H54 (cell line): ENCODE measurements at regions not wholly inside any gene's neighbourhood (a gene's known extent, or its start where the extent isn't known, plus 50 kb on each side); places are given as distances from the start of the nearest gene placed in this dataset.

Experiments used
- DNase-seq: peaks from one replicate; pipeline ENCODE4 v3.0.0; 2011; ENCODE audit warnings: low spot score, mixed read lengths; ENCODE audit not compliant: insufficient read length
- FAIRE-seq: peaks from 3 replicates; lab custom pipeline; 2011; peaks lifted over from hg19 to GRCh38; lab: Jason Lieb, UNC
- POLR2A ChIP-seq: IDR thresholded peaks from 2 replicates; pipeline ENCODE4 v1.6.1; 2011; ENCODE audit warnings: low read depth, mild to moderate bottlenecking, low read length

DNA sequence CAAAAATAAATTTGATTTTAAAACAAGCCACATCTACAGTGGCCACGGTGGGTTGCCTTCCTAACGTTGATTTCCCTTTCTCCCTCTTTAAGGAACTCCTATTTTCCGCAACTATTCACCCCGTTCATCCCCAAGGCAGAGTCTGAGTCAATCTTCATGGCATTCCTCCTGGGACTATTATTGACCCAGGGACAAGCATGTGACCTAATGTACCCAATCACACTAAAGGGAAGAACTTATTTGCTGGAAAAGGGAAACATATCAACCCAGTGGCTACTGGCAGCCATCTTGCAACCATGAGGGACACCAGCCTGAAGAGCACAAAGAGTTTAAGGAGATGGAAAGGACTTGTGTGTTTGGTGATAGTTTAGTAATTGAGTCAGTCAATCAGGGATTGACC lies 55.4 kb upstream of the ARHGEF3 start:
- no peak for DNase-seq
- no peak for TF ChIP-seq POLR2A
- FAIRE-seq: no peak

DNA sequence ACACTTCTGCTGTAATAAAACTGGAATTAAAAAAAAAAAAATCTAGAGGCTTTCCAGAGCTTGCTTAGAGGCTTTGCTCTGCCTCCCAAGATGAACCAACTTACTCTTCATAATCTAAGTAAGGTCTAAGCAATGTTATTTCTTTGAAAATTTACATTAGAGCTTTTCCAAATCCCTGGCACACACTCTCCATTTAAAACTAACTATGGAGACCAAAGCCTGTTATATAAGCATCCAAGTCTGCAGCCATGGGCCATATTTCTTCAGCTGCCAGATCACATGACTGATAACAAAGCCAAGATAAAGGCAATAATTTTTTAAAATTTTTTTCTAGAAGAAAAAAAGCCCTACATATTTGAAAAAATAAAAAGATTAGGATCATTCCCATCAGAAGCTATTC lies 55.0 kb upstream of the ARHGEF3 start:
- DNase-seq (no peak), FAIRE-seq (no peak)
- TF ChIP-seq POLR2A: no peak

DNA sequence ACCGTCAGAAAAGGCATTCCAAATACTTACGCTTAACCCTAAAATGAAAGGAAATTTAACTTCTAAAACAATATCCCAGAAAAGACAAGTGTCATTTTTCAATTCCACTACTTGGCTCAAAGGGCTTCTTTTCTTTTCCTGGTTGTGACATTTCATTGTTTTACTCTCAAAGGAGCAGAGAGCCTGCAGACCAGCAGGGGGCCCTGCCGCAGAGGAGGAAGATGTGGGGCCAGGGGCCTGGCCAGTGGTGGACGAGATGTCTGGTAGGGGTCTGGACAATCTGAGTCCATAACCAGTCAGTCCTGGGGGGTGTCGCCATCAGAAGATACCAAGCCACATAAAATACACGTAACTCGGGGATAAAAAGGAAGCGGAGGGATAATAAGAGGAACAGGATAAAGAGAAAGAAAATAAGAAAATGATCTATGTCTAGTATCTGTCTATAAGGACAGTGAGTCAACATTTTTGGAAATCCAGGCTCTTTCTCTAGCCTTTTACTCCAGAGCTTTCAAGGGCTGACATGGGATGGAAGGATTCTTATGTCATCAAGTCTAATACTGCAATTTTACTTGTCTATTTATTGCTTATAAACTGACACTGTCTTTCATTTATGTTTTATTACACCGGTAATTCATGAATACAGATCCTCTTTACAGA lies 54.2 kb upstream of the ARHGEF3 start:
- FAIRE-seq: no peak
- DNase-seq: no peak
- no peak for TF ChIP-seq POLR2A

DNA sequence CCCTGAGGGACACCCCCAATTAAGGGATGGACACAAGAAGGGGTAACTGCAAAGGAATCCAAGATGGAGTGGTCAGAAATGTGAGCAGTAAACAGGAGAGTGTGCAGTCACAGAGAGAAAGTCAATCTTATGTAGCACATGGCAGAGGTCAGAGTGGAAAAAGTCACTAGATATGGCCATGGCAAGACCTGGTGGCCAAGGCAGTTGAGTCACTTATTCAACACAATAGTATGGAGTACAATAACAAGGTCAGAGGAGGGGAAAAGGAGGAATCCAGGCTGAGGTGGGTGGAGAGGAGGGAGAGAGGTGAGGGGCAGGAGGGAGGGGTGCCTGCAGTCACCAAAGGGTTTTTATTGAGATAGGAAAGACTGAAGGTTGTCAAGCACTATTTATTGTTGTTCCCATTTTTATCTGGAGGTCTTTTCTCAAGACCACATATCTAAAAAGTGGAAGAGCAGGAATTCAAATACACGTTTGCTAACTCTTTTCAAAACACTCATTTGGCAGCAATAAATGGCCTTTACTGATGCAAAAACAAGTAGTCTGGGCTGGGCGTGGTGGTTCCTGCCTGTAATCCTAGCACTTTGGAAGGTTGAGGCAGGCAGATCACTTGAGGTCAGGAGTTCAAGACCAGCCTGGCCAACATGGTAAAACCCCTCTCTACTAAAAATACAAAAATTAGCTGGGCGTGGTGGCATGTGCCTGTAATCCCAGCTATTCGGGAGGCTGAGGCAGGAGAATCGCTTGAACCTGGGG lies 53.3 kb upstream of the ARHGEF3 start:
- TF ChIP-seq POLR2A: no peak
- DNase-seq: no peak
- no peak for FAIRE-seq

DNA sequence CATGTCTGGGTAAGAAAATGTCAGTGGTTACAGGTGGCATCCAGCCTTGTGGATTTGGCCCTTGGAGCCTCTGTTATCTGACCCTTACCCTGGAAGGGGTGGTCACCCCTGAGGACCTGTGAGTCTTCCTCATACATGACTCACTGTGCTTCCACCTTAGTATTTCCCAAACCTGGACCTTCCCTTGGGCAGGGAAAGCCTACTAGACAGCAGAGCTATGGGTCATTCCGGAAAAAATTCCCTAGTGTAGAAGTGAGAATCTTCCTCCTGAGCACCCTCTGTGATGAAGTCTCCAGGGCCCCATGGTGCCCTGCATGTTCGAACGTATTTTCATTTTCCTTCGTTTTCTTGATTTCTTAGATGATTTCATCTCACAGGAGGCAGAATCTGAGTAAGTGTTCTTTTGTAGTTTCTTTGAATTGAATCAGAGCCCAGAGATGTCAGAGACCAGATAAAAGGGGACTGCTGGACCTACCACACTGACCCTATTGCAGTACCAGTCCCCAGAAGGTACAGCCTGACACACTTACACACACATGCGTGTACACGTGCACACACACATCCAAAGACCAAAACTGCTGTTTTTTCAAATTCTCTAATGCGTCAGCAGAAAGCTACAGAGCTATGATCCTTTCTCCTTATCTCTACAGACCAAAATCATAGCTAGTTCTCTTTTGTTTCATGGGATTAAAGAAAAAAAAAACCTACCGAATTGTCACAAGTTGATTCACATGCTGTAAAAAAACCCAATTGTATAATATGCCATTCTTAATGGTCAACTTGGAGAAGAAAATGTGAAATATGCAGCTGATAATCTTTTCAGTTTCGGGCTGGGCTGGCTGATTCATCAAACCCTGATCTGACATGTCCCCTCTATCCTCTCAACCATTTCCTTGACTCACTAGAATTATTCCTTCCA lies 50.5 kb upstream of the ARHGEF3 start:
- DNase-seq: no peak
- TF ChIP-seq POLR2A: no peak
- peak; percentile 64 for FAIRE-seq
